Limb (tissue), 2 donors: ENCODE measurements at regions not wholly inside any gene's neighbourhood (a gene's known extent, or its start where the extent isn't known, plus 50 kb on each side); places are given as distances from the start of the nearest gene placed in this dataset.
"Not testable (repeated sequence)": the region's sequence is repeated elsewhere in the genome, so short reads cannot be mapped to it uniquely, and the experiment has no call there.

Source experiments
- DNase-seq, 2 donors: peaks; one replicate each; pipeline ENCODE4 v3.0.0-alpha.2; 2016; ENCODE audit errors: extremely low spot score in 2 of 2

GRCh38 chr12:67034110-67034879 is 234.9 kb upstream of the CAND1 start:
- no peak for DNase-seq

GRCh38 chr12:67035121-67035520 is 234.0 kb upstream of the CAND1 start:
- DNase-seq, result no peak

GRCh38 chr12:67038486-67038885 is 230.7 kb upstream of the CAND1 start:
- no peak for DNase-seq

GRCh38 chr12:67039995-67040860 is 228.9 kb upstream of the CAND1 start:
- no peak for DNase-seq

- DNase-seq, result no peak
These were observed 228.4 kb upstream of the CAND1 start for GRCh38 chr12:67040861-67041137.

- DNase-seq, result no peak
These were observed 226.4 kb upstream of the CAND1 start for GRCh38 chr12:67042697-67043131.

- no peak for DNase-seq
These were observed 225.4 kb upstream of the CAND1 start for GRCh38 chr12:67043771-67044170.

- no peak for DNase-seq
These were observed 223.5 kb upstream of the CAND1 start for GRCh38 chr12:67045650-67046049.

- no peak for DNase-seq
These were observed 223.1 kb upstream of the CAND1 start for GRCh38 chr12:67046062-67046461.

GRCh38 chr12:67047634-67048033 is 221.5 kb upstream of the CAND1 start:
- DNase-seq, result no peak

- DNase-seq, result no peak
These were observed 220.8 kb upstream of the CAND1 start for GRCh38 chr12:67048371-67048770.

GRCh38 chr12:67049199-67049598 is 220.0 kb upstream of the CAND1 start:
- DNase-seq, result not testable (repeated sequence)

- no peak for DNase-seq
These were observed 216.2 kb upstream of the CAND1 start for GRCh38 chr12:67052981-67053380.

GRCh38 chr12:67056329-67056728 is 212.8 kb upstream of the CAND1 start:
- DNase-seq, result no peak

GRCh38 chr12:67057072-67057471 is 212.1 kb upstream of the CAND1 start:
- no peak for DNase-seq

- no peak for DNase-seq
These were observed 207.0 kb upstream of the CAND1 start for GRCh38 chr12:67062193-67062592.

GRCh38 chr12:67067453-67068203 is 201.5 kb upstream of the CAND1 start:
- peak in 1 of 2 donors; percentile 30 for DNase-seq

- peak in 1 of 2 donors; percentile 63 for DNase-seq
These were observed 200.9 kb upstream of the CAND1 start for GRCh38 chr12:67068204-67068731.

- DNase-seq, result peak in 1 of 2 donors; percentile 79
These were observed 200.3 kb upstream of the CAND1 start for GRCh38 chr12:67068761-67069450.

- peak; percentile 27 to 74 for DNase-seq
These were observed 199.5 kb upstream of the CAND1 start for GRCh38 chr12:67069451-67070306.
